C1 segment of cervical spinal cord (tissue), 14 donors: ENCODE measurements at regions not wholly inside any gene's neighbourhood (a gene's known extent, or its start where the extent isn't known, plus 50 kb on each side); places are given as distances from the start of the nearest gene placed in this dataset.

Experiments used
- DNase-seq, 14 donors: peaks; one replicate each; lab custom pipeline; 2025; lab: John Stamatoyannopoulos, UW

- peak in 4 of 14 donors; percentile 8 to 94 (median 32) for DNase-seq
Observed at GRCh38 chr2:133718688-133719201, 150.5 kb upstream of the NCKAP5 start.

- no peak for DNase-seq
Observed at GRCh38 chr2:133720429-133720828, 152.2 kb upstream of the NCKAP5 start.

GRCh38 chr2:133721118-133721517 lies 152.9 kb upstream of the NCKAP5 start:
- DNase-seq: no peak

- no peak for DNase-seq
Observed at GRCh38 chr2:133723133-133723532, 154.9 kb upstream of the NCKAP5 start.

GRCh38 chr2:133726973-133727372 lies 158.7 kb upstream of the NCKAP5 start:
- DNase-seq: no peak

- no peak for DNase-seq
Observed at GRCh38 chr2:133732059-133732458, 163.8 kb upstream of the NCKAP5 start.

GRCh38 chr2:133732982-133733900 lies 165.0 kb upstream of the NCKAP5 start:
- DNase-seq: no peak

- DNase-seq: no peak
Observed at GRCh38 chr2:133733901-133734255, 165.6 kb upstream of the NCKAP5 start.

- DNase-seq: no peak
Observed at GRCh38 chr2:133734716-133735495, 166.6 kb upstream of the NCKAP5 start.

GRCh38 chr2:133736674-133737073 lies 168.4 kb upstream of the NCKAP5 start:
- no peak for DNase-seq

GRCh38 chr2:133737242-133737993 lies 169.2 kb upstream of the NCKAP5 start:
- DNase-seq: no peak

- no peak for DNase-seq
Observed at GRCh38 chr2:133739039-133739438, 170.8 kb upstream of the NCKAP5 start.

GRCh38 chr2:133740500-133740899 lies 172.2 kb upstream of the NCKAP5 start:
- no peak for DNase-seq

- DNase-seq: no peak
Observed at GRCh38 chr2:133748007-133748700, 179.9 kb upstream of the NCKAP5 start.

- no peak for DNase-seq
Observed at GRCh38 chr2:133753665-133754064, 185.4 kb upstream of the NCKAP5 start.

GRCh38 chr2:133755480-133756300 lies 187.4 kb upstream of the NCKAP5 start:
- no peak for DNase-seq

GRCh38 chr2:133756833-133757232 lies 188.6 kb upstream of the NCKAP5 start:
- DNase-seq: no peak

GRCh38 chr2:133760376-133760775 lies 192.1 kb upstream of the NCKAP5 start:
- no peak for DNase-seq

- peak in 5 of 14 donors; percentile 3 to 16 (median 6) for DNase-seq
Observed at GRCh38 chr2:133765658-133766057, 197.4 kb upstream of the NCKAP5 start.

GRCh38 chr2:133766164-133766832 lies 198.0 kb upstream of the NCKAP5 start:
- DNase-seq: no peak
